ENCODE measurements at regions not wholly inside any gene's neighbourhood (a gene's known extent, or its start where the extent isn't known, plus 50 kb on each side); places are given as distances from the start of the nearest gene placed in this dataset.
A peak's percentile ranks its signal among the peaks of the same experiment; 100 is the strongest.

- no peaks in the 10 kb centered on the region for H3K4me1 ChIP-seq
- no peak for TF ChIP-seq EP300 (IDR thresholded peaks at IDR 0.05)
- TF ChIP-seq, protein P1, sequence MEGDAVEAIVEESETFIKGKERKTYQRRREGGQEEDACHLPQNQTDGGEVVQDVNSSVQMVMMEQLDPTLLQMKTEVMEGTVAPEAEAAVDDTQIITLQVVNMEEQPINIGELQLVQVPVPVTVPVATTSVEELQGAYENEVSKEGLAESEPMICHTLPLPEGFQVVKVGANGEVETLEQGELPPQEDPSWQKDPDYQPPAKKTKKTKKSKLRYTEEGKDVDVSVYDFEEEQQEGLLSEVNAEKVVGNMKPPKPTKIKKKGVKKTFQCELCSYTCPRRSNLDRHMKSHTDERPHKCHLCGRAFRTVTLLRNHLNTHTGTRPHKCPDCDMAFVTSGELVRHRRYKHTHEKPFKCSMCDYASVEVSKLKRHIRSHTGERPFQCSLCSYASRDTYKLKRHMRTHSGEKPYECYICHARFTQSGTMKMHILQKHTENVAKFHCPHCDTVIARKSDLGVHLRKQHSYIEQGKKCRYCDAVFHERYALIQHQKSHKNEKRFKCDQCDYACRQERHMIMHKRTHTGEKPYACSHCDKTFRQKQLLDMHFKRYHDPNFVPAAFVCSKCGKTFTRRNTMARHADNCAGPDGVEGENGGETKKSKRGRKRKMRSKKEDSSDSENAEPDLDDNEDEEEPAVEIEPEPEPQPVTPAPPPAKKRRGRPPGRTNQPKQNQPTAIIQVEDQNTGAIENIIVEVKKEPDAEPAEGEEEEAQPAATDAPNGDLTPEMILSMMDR (IDR thresholded peaks at IDR 0.05): no peak
- no peak for TF ChIP-seq POLR2AphosphoS5 (IDR thresholded peaks at IDR 0.05)
- no peak for TF ChIP-seq POLR2A (IDR thresholded peaks at IDR 0.05)
- WGBS, 2 donors: 87 to 91% methylated on average over 13 of the region's 13 CpGs
- intact Hi-C loops (cut with DNase I): no loop called here
- no peak overlapping the region for H3K4me3 ChIP-seq
- peaks cover 0 to 13% (median 0%) of the 10 kb centered on the region in 3 donors for H3K27me3 ChIP-seq
- no peaks in the 10 kb centered on the region for H3K36me3 ChIP-seq
- no peak overlapping the region for H3K27ac ChIP-seq
- no peaks in the 10 kb centered on the region for H3K9me3 ChIP-seq
- DNase-seq: no peak
Measured at GRCh38 chr13:111661052-111661451, 340.6 kb downstream of the TEX29 start.

GRCh38 chr13:111661776-111662175, 341.3 kb downstream of the TEX29 start:
- WGBS, 2 donors: 83 to 90% methylated on average over 9 of the region's 9 CpGs
- no peaks in the 10 kb centered on the region for H3K4me1 ChIP-seq
- peaks cover 0 to 13% (median 0%) of the 10 kb centered on the region in 3 donors for H3K27me3 ChIP-seq
- H3K9me3 ChIP-seq: no peaks in the 10 kb centered on the region
- H3K36me3 ChIP-seq: no peaks in the 10 kb centered on the region
- intact Hi-C loops (cut with DNase I): no loop called here
- no peak overlapping the region for H3K27ac ChIP-seq
- TF ChIP-seq POLR2A (IDR thresholded peaks at IDR 0.05) (no peak), EP300 (IDR thresholded peaks at IDR 0.05) (no peak), POLR2AphosphoS5 (IDR thresholded peaks at IDR 0.05) (no peak)
- TF ChIP-seq, protein P1 (IDR thresholded peaks at IDR 0.05): no peak
- no peak overlapping the region for H3K4me3 ChIP-seq
- no peak for DNase-seq

- no peak for DNase-seq
- TF ChIP-seq POLR2AphosphoS5 (IDR thresholded peaks at IDR 0.05): no peak
- no peak overlapping the region for H3K4me3 ChIP-seq
- intact Hi-C loops (cut with DNase I): no loop called here
- WGBS, 2 donors: 91 to 92% methylated on average over 5 of the region's 5 CpGs
- H3K36me3 ChIP-seq: no peaks in the 10 kb centered on the region
- H3K9me3 ChIP-seq: no peaks in the 10 kb centered on the region
- H3K4me1 ChIP-seq: no peaks in the 10 kb centered on the region
- no peak overlapping the region for H3K27ac ChIP-seq
- peaks cover 0 to 13% (median 0%) of the 10 kb centered on the region in 3 donors for H3K27me3 ChIP-seq
Measured at GRCh38 chr13:111662451-111662850, 342.0 kb downstream of the TEX29 start.

- Histone ChIP-seq H3K27me3 (peaks cover 0 to 13% (median 0%) of the 10 kb centered on the region in 3 donors), H3K4me3 (no peak overlapping the region), H3K9me3 (no peaks in the 10 kb centered on the region), H3K27ac (peak overlapping the region in 1 of 4 donors; percentile 28), H3K4me1 (no peaks in the 10 kb centered on the region), H3K36me3 (no peaks in the 10 kb centered on the region)
- no peak for DNase-seq
- intact Hi-C loops (cut with DNase I): no loop called here
- TF ChIP-seq POLR2A (IDR thresholded peaks at IDR 0.05): no peak
- no peak for TF ChIP-seq EP300 (IDR thresholded peaks at IDR 0.05)
- TF ChIP-seq POLR2AphosphoS5 (IDR thresholded peaks at IDR 0.05): no peak
- TF ChIP-seq, protein P1 (IDR thresholded peaks at IDR 0.05): no peak
- WGBS, 2 donors: 65 to 71% methylated on average over 4 of the region's 4 CpGs
Measured at GRCh38 chr13:111662895-111663294, 342.5 kb downstream of the TEX29 start.

DNA sequence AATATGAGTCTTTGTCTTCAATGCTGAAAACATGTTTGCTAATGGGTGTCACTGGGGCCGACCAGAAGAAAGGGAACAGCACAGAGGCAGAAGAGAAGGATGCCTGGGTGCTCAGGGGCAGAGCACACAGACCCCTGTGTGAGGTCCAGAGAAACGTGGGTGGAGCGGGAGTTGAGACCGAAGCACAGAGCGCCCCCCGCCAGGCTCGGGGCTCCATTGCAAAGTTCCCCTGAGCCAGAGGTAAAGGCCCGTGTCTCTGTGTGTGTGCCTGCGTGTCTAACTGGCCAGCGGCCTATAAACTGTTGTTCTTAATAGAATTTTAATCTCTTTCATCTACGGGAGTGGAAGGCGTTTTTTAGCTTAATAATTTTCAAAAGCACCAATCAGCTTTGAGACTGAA, 343.1 kb downstream of the TEX29 start:
- TF ChIP-seq EP300 (IDR thresholded peaks at IDR 0.05) (no peak), POLR2A (IDR thresholded peaks at IDR 0.05) (no peak), POLR2AphosphoS5 (IDR thresholded peaks at IDR 0.05) (no peak)
- TF ChIP-seq, protein P1 (IDR thresholded peaks at IDR 0.05): no peak
- no peak for DNase-seq
- H3K4me1 ChIP-seq: no peaks in the 10 kb centered on the region
- H3K36me3 ChIP-seq: no peaks in the 10 kb centered on the region
- peak overlapping the region in 3 of 4 donors; percentile 19 to 28 (median 20) for H3K27ac ChIP-seq
- 67 to 79% methylated on average over 12 of the region's 12 CpGs for WGBS, 2 donors
- intact Hi-C loops (cut with DNase I): no loop called here
- no peak overlapping the region for H3K4me3 ChIP-seq
- H3K27me3 ChIP-seq: peaks cover 0 to 13% (median 0%) of the 10 kb centered on the region in 3 donors
- no peaks in the 10 kb centered on the region for H3K9me3 ChIP-seq

Measured in sigmoid colon (tissue), 6 donors.